CD14-positive monocyte (primary cell): ENCODE measurements at regions not wholly inside any gene's neighbourhood (a gene's known extent, or its start where the extent isn't known, plus 50 kb on each side); places are given as distances from the start of the nearest gene placed in this dataset.

ENCODE experiments used
- DNase-seq, 3 donors: peaks; one replicate each; pipeline ENCODE4 v3.0.0-alpha.2; 2011 to 2022
- H2AFZ ChIP-seq: 2 replicates; pipeline ENCODE4 v1.6.0; 2012; ENCODE audit warnings: mild to moderate bottlenecking, low read depth, low read length, inconsistent platforms; ENCODE audit not compliant: insufficient read depth, poor library complexity, severe bottlenecking
- H3K27ac ChIP-seq, 2 donors: 1 replicate in 1 of 2; 2 replicates in 1 of 2; pipeline ENCODE4 v1.5.1; 2012 to 2013; ENCODE audit warnings: low read length in 2 of 2, control low read depth in 1 of 2, inconsistent platforms in 1 of 2, low read depth in 1 of 2, mild to moderate bottlenecking in 1 of 2
- H3K27me3 ChIP-seq, 2 donors: one replicate each; pipeline versions ENCODE4 v1.6.0 to v1.6.1; 2011 to 2013; ENCODE audit warnings: low read length in 2 of 2; ENCODE audit not compliant: control insufficient read depth in 2 of 2, insufficient read depth in 2 of 2
- H3K36me3 ChIP-seq, 2 donors: replicated peaks in 1 of 2; 1 replicate in 1 of 2; 2 replicates in 1 of 2; pipeline versions ENCODE4 v1.5.1 to v1.6.1; 2012 to 2013; ENCODE audit warnings: low read length in 2 of 2, control low read depth in 1 of 2, inconsistent platforms in 1 of 2, mild to moderate bottlenecking in 1 of 2; ENCODE audit not compliant: insufficient read depth in 2 of 2, control insufficient read depth in 1 of 2
- H3K4me1 ChIP-seq, 2 donors: 1 replicate in 1 of 2; 2 replicates in 1 of 2; pipeline versions ENCODE4 v1.5.1 to v1.6.1; 2012 to 2013; ENCODE audit warnings: low read length in 2 of 2, control low read depth in 1 of 2, inconsistent platforms in 1 of 2, mild to moderate bottlenecking in 1 of 2, moderate library complexity in 1 of 2; ENCODE audit not compliant: insufficient read depth in 2 of 2, control insufficient read depth in 1 of 2
- H3K4me2 ChIP-seq: replicated peaks from 2 replicates; pipeline ENCODE3; 2012; ENCODE audit warnings: low read length, moderate library complexity, mild to moderate bottlenecking; ENCODE audit not compliant: poor library complexity, severe bottlenecking; ENCODE audit errors: extremely low read depth
- H3K4me3 ChIP-seq, 3 experiments: fragments of 200-600 bp in 1 of 3; sonication (generic) in 1 of 3; replicated peaks in 1 of 3; 1 replicate in 2 of 3; 2 replicates in 1 of 3; pipeline ENCODE4 v1.5.1; 2011 to 2013; ENCODE audit warnings: low read length in 3 of 3, mild to moderate bottlenecking in 3 of 3, control low read depth in 2 of 3, low read depth in 2 of 3, inconsistent platforms in 1 of 3, moderate library complexity in 1 of 3
- H3K79me2 ChIP-seq: 2 replicates; pipeline ENCODE4 v1.6.0; 2012; ENCODE audit warnings: mild to moderate bottlenecking, control low read depth, inconsistent platforms, low read length, moderate library complexity; ENCODE audit not compliant: insufficient read depth
- H3K9ac ChIP-seq: 2 replicates; pipeline ENCODE4 v1.6.0; 2017; ENCODE audit warnings: low read length, mild to moderate bottlenecking; ENCODE audit not compliant: insufficient read depth, poor library complexity, severe bottlenecking
- H3K9me3 ChIP-seq, 2 donors: replicated peaks in 1 of 2; 1 replicate in 1 of 2; 2 replicates in 1 of 2; pipeline versions ENCODE4 v1.5.1 to v1.6.1; 2012 to 2013; ENCODE audit warnings: low read length in 2 of 2, control low read depth in 1 of 2; ENCODE audit not compliant: control insufficient read depth in 1 of 2, insufficient read depth in 1 of 2
- H4K20me1 ChIP-seq: 2 replicates; pipeline ENCODE4 v1.6.0; 2012; ENCODE audit warnings: mild to moderate bottlenecking, low read length, control low read depth, moderate library complexity; ENCODE audit not compliant: insufficient read depth
- H3K27ac Mint-ChIP-seq, 7 donors: one replicate each; pipeline ENCODE4 v1.8.0; 2020; ENCODE audit warnings: mild to moderate bottlenecking in 7 of 7, mixed read lengths in 7 of 7, moderate library complexity in 6 of 7, inconsistent platforms in 2 of 7
- H3K27me3 Mint-ChIP-seq, 3 donors: one replicate each; pipeline ENCODE4 v1.8.0; 2021 to 2022; ENCODE audit warnings: low read depth in 3 of 3, mild to moderate bottlenecking in 3 of 3, mixed read lengths in 3 of 3, moderate library complexity in 3 of 3, inconsistent platforms in 1 of 3
- H3K36me3 Mint-ChIP-seq, 2 donors: one replicate each; pipeline ENCODE4 v1.8.0; 2020; ENCODE audit warnings: mixed read lengths in 2 of 2, inconsistent platforms in 1 of 2, mild to moderate bottlenecking in 1 of 2
- H3K4me1 Mint-ChIP-seq: one replicate; pipeline ENCODE4 v1.8.0; 2020; ENCODE audit warnings: mild to moderate bottlenecking, mixed read lengths
- H3K4me3 Mint-ChIP-seq, 2 donors: one replicate each; pipeline ENCODE4 v1.8.0; 2020; ENCODE audit warnings: mild to moderate bottlenecking in 2 of 2, mixed read lengths in 2 of 2, moderate library complexity in 1 of 2
- H3K9me3 Mint-ChIP-seq, 7 donors: one replicate each; pipeline ENCODE4 v1.8.0; 2020 to 2022; ENCODE audit warnings: mixed read lengths in 7 of 7, mild to moderate bottlenecking in 6 of 7, moderate library complexity in 6 of 7, inconsistent platforms in 2 of 7
- CTCF ChIP-seq: fragments of 200-600 bp; IDR thresholded peaks from one replicate; pipeline ENCODE4 v1.8.0; 2022; ENCODE audit warnings: antibody characterized with exemption, mild to moderate bottlenecking
- WGBS: methylation state at CpG from one replicate; pipeline ENCODE4 v1.1.5; 2013; ENCODE audit warnings: missing lambda C conversion rate; ENCODE audit not compliant: insufficient coverage; 5-methylcytosine and 5-hydroxymethylcytosine counted together
- intact Hi-C, 2 donors: fragments of 100-400 bp; cut with micrococcal nuclease; formaldehyde crosslinking; loops; one replicate each; pipeline versions ENCODE4 v1.15.0 to v1.15.1; 2023

GRCh38 chr1:29583727-29584126 is 347.4 kb downstream of the PTPRU start:
- Histone ChIP-seq H3K4me3 (no peak overlapping the region), H3K9ac (no peak overlapping the region), H3K79me2 (no peaks in the 10 kb centered on the region), H3K27me3 (no peaks in the 10 kb centered on the region), H3K36me3 (no peaks in the 10 kb centered on the region), H2AFZ (no peak overlapping the region), H3K9me3 (no peaks in the 10 kb centered on the region), H3K4me2 (no peak overlapping the region), H3K27ac (no peak overlapping the region), H4K20me1 (no peaks in the 10 kb centered on the region), H3K4me1 (no peaks in the 10 kb centered on the region)
- no peak overlapping the region for H3K4me3 Mint-ChIP-seq
- intact Hi-C loops: no loop called here
- TF ChIP-seq CTCF: no peak
- DNase-seq: no peak
- H3K27ac Mint-ChIP-seq: no peak overlapping the region
- H3K4me1 Mint-ChIP-seq: no peaks in the 10 kb centered on the region
- WGBS: 100% methylated on average over 2 of the region's 5 CpGs
- H3K27me3 Mint-ChIP-seq: peaks cover 3 to 5% (median 4%) of the 10 kb centered on the region in 3 donors
- H3K36me3 Mint-ChIP-seq: no peaks in the 10 kb centered on the region
- H3K9me3 Mint-ChIP-seq: peaks cover 0 to 2% (median 0%) of the 10 kb centered on the region in 7 donors

- H2AFZ ChIP-seq: no peak overlapping the region
- H3K79me2 ChIP-seq: no peaks in the 10 kb centered on the region
- no CpG with 5 or more reads among the region's 4 CpGs for WGBS
- no peaks in the 10 kb centered on the region for H3K9me3 ChIP-seq
- no peak overlapping the region for H3K9ac ChIP-seq
- H3K27ac ChIP-seq: no peak overlapping the region
- Mint-ChIP-seq H3K27ac (no peak overlapping the region), H3K9me3 (peaks cover 0 to 3% (median 0%) of the 10 kb centered on the region in 7 donors), H3K36me3 (no peaks in the 10 kb centered on the region), H3K4me3 (no peak overlapping the region), H3K27me3 (peaks cover 2 to 9% (median 4%) of the 10 kb centered on the region in 3 donors), H3K4me1 (no peaks in the 10 kb centered on the region)
- no peaks in the 10 kb centered on the region for H3K4me1 ChIP-seq
- no peak for TF ChIP-seq CTCF
- no peaks in the 10 kb centered on the region for H4K20me1 ChIP-seq
- no peak overlapping the region for H3K4me3 ChIP-seq
- H3K27me3 ChIP-seq: no peaks in the 10 kb centered on the region
- intact Hi-C loops: no loop called here
- no peaks in the 10 kb centered on the region for H3K36me3 ChIP-seq
- DNase-seq: no peak
- H3K4me2 ChIP-seq: no peak overlapping the region
Observed at GRCh38 chr1:29581256-29581655, 344.9 kb downstream of the PTPRU start.
